Fibroblast of skin of right quadriceps (primary cell): ENCODE measurements at regions not wholly inside any gene's neighbourhood (a gene's known extent, or its start where the extent isn't known, plus 50 kb on each side); places are given as distances from the start of the nearest gene placed in this dataset.
"Not testable (repeated sequence)": the region's sequence is repeated elsewhere in the genome, so short reads cannot be mapped to it uniquely, and the experiment has no call there.

Experiments
- DNase-seq: peaks from one replicate; pipeline ENCODE4 v3.0.0-alpha.2; 2013

- no peak for DNase-seq
Observed at GRCh38 chr2:198611201-198611600, 806.8 kb downstream of the PLCL1 start.

- no peak for DNase-seq
Observed at GRCh38 chr2:198604599-198604998, 800.2 kb downstream of the PLCL1 start.

- DNase-seq: not testable (repeated sequence)
Observed at GRCh38 chr2:198602986-198603385, 798.6 kb downstream of the PLCL1 start.

GRCh38 chr2:198597648-198598047, 793.3 kb downstream of the PLCL1 start:
- no peak for DNase-seq

GRCh38 chr2:198596985-198597384, 792.6 kb downstream of the PLCL1 start:
- peak; percentile 20 for DNase-seq

- no peak for DNase-seq
Observed at GRCh38 chr2:198595721-198596120, 791.3 kb downstream of the PLCL1 start.

GRCh38 chr2:198591586-198591985, 787.2 kb downstream of the PLCL1 start:
- no peak for DNase-seq

- no peak for DNase-seq
Observed at GRCh38 chr2:198587741-198588140, 783.3 kb downstream of the PLCL1 start.

- no peak for DNase-seq
Observed at GRCh38 chr2:198587240-198587639, 782.8 kb downstream of the PLCL1 start.

- no peak for DNase-seq
Observed at GRCh38 chr2:198571393-198571792, 767.0 kb downstream of the PLCL1 start.

GRCh38 chr2:198558176-198558575, 753.8 kb downstream of the PLCL1 start:
- no peak for DNase-seq

- DNase-seq: no peak
Observed at GRCh38 chr2:198546122-198546521, 741.7 kb downstream of the PLCL1 start.

- no peak for DNase-seq
Observed at GRCh38 chr2:198545411-198545810, 741.0 kb downstream of the PLCL1 start.

- DNase-seq: no peak
Observed at GRCh38 chr2:198544461-198544860, 740.1 kb downstream of the PLCL1 start.

GRCh38 chr2:198534756-198535155, 730.4 kb downstream of the PLCL1 start:
- no peak for DNase-seq

- DNase-seq: peak; percentile 62
Observed at GRCh38 chr2:198525211-198525969, 721.0 kb downstream of the PLCL1 start.

GRCh38 chr2:198523710-198524109, 719.3 kb downstream of the PLCL1 start:
- DNase-seq: peak; percentile 9

GRCh38 chr2:198518935-198519334, 714.5 kb downstream of the PLCL1 start:
- no peak for DNase-seq

- peak; percentile 75 for DNase-seq
Observed at GRCh38 chr2:198517976-198518375, 713.6 kb downstream of the PLCL1 start.

- not testable (repeated sequence) for DNase-seq
Observed at GRCh38 chr2:198508610-198509009, 704.2 kb downstream of the PLCL1 start.

GRCh38 chr2:198499539-198499938, 695.1 kb downstream of the PLCL1 start:
- peak; percentile 74 for DNase-seq

- no peak for DNase-seq
Observed at GRCh38 chr2:198498516-198498915, 694.1 kb downstream of the PLCL1 start.

- no peak for DNase-seq
Observed at GRCh38 chr2:198498048-198498447, 693.7 kb downstream of the PLCL1 start.

- no peak for DNase-seq
Observed at GRCh38 chr2:198494931-198495330, 690.5 kb downstream of the PLCL1 start.

GRCh38 chr2:198490748-198491147, 686.4 kb downstream of the PLCL1 start:
- no peak for DNase-seq
